ENCODE measurements at regions not wholly inside any gene's neighbourhood (a gene's known extent, or its start where the extent isn't known, plus 50 kb on each side); places are given as distances from the start of the nearest gene placed in this dataset.

- TF ChIP-seq CTCF (IDR thresholded peaks at IDR 0.05; ENCODE audit: poor library complexity) (no peak), EZH2 (IDR thresholded peaks at IDR 0.05; ENCODE audit: borderline replicate concordance) (no peak)
Measured at GRCh38 chr2:6384341-6384740, 481.4 kb downstream of the CMPK2 start.

All from hepatocyte (in vitro differentiated cells).